HG03575 (cell line): ENCODE measurements at regions not wholly inside any gene's neighbourhood (a gene's known extent, or its start where the extent isn't known, plus 50 kb on each side); places are given as distances from the start of the nearest gene placed in this dataset.

ENCODE experiments used
- ATAC-seq: cut with Tn5 transposase; IDR thresholded peaks from one replicate; pipeline ENCODE4 v1.9.1; 2021; ENCODE audit not compliant: unreplicated experiment, insufficient number of reproducible peaks, low FRiP score; ENCODE audit errors: extremely low read depth

GRCh38 chr5:6961837-6962635 lies 248.8 kb downstream of the TENT4A start:
- no peak for ATAC-seq

- no peak for ATAC-seq
Measured at GRCh38 chr5:6976971-6977370, 263.7 kb downstream of the TENT4A start.

- ATAC-seq: no peak
Measured at GRCh38 chr5:6979061-6979460, 265.8 kb downstream of the TENT4A start.

- no peak for ATAC-seq
Measured at GRCh38 chr5:6989230-6989629, 276.0 kb downstream of the TENT4A start.

- ATAC-seq: no peak
Measured at GRCh38 chr5:6994097-6994496, 280.9 kb downstream of the TENT4A start.

- no peak for ATAC-seq
Measured at GRCh38 chr5:6995115-6995514, 281.9 kb downstream of the TENT4A start.

- no peak for ATAC-seq
Measured at GRCh38 chr5:7000310-7000709, 287.1 kb downstream of the TENT4A start.

GRCh38 chr5:7010591-7010990 lies 297.4 kb downstream of the TENT4A start:
- ATAC-seq: no peak

- no peak for ATAC-seq
Measured at GRCh38 chr5:7012057-7012456, 298.8 kb downstream of the TENT4A start.

GRCh38 chr5:7014611-7015010 lies 301.4 kb downstream of the TENT4A start:
- no peak for ATAC-seq

GRCh38 chr5:7015586-7016256 lies 302.5 kb downstream of the TENT4A start:
- ATAC-seq: no peak

- ATAC-seq: no peak
Measured at GRCh38 chr5:7016999-7017747, 303.9 kb downstream of the TENT4A start.

GRCh38 chr5:7018198-7018597 lies 305.0 kb downstream of the TENT4A start:
- no peak for ATAC-seq

- ATAC-seq: no peak
Measured at GRCh38 chr5:7018601-7019000, 305.4 kb downstream of the TENT4A start.

- no peak for ATAC-seq
Measured at GRCh38 chr5:7036192-7036835, 323.1 kb downstream of the TENT4A start.

- ATAC-seq: no peak
Measured at GRCh38 chr5:7039074-7039473, 325.8 kb downstream of the TENT4A start.

- ATAC-seq: no peak
Measured at GRCh38 chr5:7040111-7040510, 326.9 kb downstream of the TENT4A start.

GRCh38 chr5:7043797-7044196 lies 330.6 kb downstream of the TENT4A start:
- no peak for ATAC-seq

GRCh38 chr5:7047511-7048261 lies 334.5 kb downstream of the TENT4A start:
- ATAC-seq: no peak
